Epithelial cell of proximal tubule (primary cell): ENCODE measurements at regions not wholly inside any gene's neighbourhood (a gene's known extent, or its start where the extent isn't known, plus 50 kb on each side); places are given as distances from the start of the nearest gene placed in this dataset.

Experiments
- DNase-seq: peaks from one replicate; pipeline ENCODE4 v3.0.0-alpha.2; 2011; ENCODE audit warnings: low read depth
- H3K4me3 ChIP-seq: 2 replicates; pipeline ENCODE4 v1.5.1; 2011; ENCODE audit warnings: low read depth, mild to moderate bottlenecking, low read length
- TF ChIP-seq, protein P1 (sequence below): conservative IDR thresholded peaks from 2 replicates; pipeline ENCODE4 v1.5.1; 2012; ENCODE audit warnings: low read depth, mild to moderate bottlenecking, low read length

DNA sequence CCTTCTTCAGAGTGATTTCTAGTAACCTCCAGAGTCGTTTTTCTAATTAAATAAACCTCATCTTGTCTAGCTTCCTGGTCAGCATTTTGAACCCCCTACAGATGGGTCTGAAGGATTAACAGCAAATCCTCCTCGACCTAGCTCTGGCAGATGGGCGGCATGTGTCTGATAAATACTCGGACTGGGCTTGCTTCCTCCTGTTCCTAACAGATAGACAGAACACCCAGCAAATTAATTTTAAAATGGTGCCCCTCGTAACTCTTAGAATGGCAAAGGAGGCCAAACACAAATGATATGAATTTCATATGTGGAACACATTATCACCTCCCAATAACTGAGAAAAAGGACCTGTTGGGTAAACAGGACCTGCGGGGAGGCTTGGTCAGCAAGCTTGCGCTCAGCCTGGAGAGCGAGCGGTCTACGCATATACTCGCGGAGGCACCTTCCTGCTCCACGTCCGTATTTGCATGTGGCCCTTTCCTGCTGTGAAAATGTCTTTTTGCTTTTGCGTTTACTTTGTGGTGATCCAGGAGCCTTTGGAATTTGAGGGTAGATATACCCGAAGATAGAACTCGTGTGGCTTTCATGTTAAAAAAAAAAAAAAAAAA is 79.6 kb downstream of the OTX2 start:
- no peak overlapping the region for H3K4me3 ChIP-seq
- no peak for DNase-seq
- TF ChIP-seq, protein P1, sequence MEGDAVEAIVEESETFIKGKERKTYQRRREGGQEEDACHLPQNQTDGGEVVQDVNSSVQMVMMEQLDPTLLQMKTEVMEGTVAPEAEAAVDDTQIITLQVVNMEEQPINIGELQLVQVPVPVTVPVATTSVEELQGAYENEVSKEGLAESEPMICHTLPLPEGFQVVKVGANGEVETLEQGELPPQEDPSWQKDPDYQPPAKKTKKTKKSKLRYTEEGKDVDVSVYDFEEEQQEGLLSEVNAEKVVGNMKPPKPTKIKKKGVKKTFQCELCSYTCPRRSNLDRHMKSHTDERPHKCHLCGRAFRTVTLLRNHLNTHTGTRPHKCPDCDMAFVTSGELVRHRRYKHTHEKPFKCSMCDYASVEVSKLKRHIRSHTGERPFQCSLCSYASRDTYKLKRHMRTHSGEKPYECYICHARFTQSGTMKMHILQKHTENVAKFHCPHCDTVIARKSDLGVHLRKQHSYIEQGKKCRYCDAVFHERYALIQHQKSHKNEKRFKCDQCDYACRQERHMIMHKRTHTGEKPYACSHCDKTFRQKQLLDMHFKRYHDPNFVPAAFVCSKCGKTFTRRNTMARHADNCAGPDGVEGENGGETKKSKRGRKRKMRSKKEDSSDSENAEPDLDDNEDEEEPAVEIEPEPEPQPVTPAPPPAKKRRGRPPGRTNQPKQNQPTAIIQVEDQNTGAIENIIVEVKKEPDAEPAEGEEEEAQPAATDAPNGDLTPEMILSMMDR = no peak

DNA sequence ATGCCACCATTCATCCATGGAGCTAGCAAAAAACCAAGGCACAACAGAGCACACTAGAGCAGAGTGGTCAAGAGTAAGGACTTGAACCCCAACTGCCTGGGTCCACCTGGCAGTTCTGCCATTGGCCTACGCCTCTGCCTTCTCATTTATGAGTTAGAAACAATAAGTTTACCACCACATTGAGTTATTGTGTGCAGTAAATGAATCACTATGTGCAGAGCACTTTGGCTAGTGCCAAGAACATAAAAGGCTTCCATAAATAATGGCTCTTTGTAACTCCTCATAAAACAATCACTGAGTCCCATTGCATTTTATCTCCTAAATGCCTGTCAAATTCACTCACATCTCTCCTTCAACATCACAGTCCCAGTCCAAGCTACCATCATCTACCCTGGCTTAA is 86.3 kb downstream of the OTX2 start:
- TF ChIP-seq, protein P1 = no peak
- no peak overlapping the region for H3K4me3 ChIP-seq
- no peak for DNase-seq

DNA sequence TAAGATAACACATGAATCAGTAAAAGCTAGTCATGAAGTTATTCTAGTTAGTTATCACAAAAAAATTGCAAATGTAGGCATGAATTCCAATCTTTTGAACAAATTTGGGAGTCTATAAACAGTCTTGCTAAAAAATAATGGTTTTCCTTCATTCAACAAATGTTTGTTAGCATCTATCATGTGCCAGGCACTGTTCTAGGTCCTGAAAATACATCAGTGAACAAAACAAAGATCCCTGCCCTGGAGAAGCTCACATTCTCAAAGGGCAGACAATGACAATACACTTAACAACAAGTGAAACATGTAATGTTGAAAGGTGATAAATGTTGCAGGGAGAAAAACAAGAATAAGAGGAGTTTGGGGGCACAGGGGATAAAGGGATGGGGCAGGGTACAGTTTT is 86.9 kb downstream of the OTX2 start:
- DNase-seq = no peak
- TF ChIP-seq, protein P1 = no peak
- no peak overlapping the region for H3K4me3 ChIP-seq

DNA sequence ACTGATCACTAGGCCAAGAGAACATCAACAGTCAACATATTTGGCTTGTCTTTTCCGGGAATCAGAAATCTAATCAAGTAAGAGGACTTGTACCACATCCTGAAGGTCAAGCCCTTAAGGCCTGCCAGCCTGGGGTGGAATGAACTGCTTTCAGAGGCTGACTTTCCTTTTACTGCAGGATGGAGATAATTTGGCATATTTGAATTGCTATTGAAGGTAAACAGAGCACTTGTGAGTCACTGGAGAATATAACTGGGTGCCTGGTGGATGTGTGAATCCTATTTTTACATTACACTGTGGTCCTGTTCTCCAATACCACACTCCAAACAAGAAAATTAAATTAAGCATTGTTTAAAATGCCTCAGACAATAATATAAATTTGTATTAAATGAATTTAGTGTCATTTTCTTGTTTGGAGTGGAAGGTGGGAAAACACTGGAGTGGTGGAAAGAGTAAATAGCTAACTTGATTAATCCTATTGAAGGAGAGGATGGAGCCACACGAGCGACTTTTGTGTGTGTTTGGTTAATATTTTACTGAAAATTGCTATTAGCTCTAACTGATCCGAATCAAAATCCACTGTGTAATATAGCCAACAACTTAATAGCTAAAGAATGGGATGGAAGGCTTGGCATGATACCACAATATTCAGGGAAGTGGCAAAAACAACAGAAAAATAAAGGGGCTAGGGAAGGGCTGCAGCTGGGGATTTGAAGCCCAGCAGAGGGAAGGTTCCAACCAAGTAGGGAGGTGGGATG is 89.4 kb downstream of the OTX2 start:
- DNase-seq = peak; percentile 22
- TF ChIP-seq, protein P1 = no peak
- H3K4me3 ChIP-seq = no peak overlapping the region

DNA sequence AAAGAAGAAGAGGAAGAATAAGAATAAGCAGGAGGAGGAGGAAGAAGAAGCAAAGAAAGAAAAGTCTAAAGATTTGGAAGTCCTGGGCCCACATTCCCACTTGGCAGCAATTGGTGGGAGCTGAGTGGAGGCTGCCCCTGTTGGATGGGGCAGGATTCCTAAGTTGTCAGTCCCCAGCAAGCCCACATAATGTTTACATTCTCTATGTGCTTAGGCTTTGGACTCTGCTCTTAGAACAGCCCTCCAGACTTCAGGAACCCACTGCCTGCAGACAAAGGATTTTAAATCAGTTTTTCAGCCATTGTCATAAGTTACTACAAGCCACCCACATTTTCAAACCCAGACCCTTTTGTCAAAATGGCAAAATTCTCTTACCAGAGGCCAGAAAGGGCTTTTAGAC is 92.0 kb downstream of the OTX2 start:
- TF ChIP-seq, protein P1 = no peak
- DNase-seq = no peak
- H3K4me3 ChIP-seq = no peak overlapping the region

DNA sequence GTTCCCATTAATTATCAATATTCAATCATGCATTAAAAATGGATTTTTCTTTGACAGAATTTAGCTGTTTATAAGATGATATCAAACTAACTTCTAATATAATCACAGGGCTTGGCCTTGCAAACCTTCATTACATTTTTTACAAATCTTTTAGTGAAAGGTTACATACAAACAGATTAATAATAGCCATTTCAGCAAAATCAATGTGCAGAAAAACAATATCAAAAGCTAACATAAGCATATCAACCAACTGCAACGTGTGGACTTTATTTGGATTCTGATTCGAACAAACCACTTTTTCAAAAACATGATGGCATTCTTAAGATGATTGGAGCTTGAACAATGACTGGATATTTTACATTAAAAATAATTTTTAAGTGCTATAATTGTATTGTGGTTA is 93.6 kb downstream of the OTX2 start:
- TF ChIP-seq, protein P1 = no peak
- DNase-seq = no peak

DNA sequence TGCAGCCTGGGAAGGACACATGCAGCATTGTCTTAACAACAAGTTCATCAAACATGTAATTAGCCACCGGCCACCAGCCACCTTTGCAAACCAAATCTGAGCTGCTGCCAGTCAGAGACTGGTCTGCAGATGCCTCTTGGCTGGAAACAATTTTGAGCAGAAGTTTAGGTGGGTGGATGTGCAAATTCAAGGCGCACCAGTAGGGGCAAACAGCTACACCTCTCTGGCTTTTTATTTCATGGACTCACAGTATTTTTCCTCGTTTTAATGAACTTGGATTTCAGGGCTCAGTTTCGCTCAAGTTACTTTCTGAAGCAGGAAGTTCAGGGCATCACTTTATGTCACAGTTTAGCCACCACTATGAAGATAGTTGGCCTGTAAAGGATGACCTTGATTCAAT is 94.3 kb downstream of the OTX2 start:
- TF ChIP-seq, protein P1 = peak; percentile 5
- no peak overlapping the region for H3K4me3 ChIP-seq

More for the DNA sequence above, 93.6 kb downstream of the OTX2 start:
- H3K4me3 ChIP-seq = no peak overlapping the region

More for the DNA sequence above, 94.3 kb downstream of the OTX2 start:
- DNase-seq = no peak
